ENCODE measurements at regions not wholly inside any gene's neighbourhood (a gene's known extent, or its start where the extent isn't known, plus 50 kb on each side); places are given as distances from the start of the nearest gene placed in this dataset.

GRCh38 chr18:25866331-25866730, 224.1 kb downstream of the SS18 start:
- no peaks in the 10 kb centered on the region for H3F3A ChIP-seq (ENCODE audit: insufficient read depth, low read length)
- no peaks in the 10 kb centered on the region for H3K4me1 ChIP-seq (ENCODE audit: insufficient read depth, low read length, severe bottlenecking)
- H3K36me3 ChIP-seq (ENCODE audit: insufficient read depth, low read length) = no peaks in the 10 kb centered on the region
- H3K4me2 ChIP-seq (ENCODE audit: low read length) = no peak overlapping the region
- H3K79me2 ChIP-seq (ENCODE audit: insufficient read depth, low read length) = no peaks in the 10 kb centered on the region
- no peak overlapping the region for H3K27ac ChIP-seq (ENCODE audit: low read depth, low read length, poor library complexity, severe bottlenecking)
- H3K4me3 ChIP-seq (ENCODE audit: low read depth, low read length, poor library complexity, severe bottlenecking) = no peak overlapping the region
- no peak for TF ChIP-seq EZH2 (IDR thresholded peaks at IDR 0.05; ENCODE audit: borderline replicate concordance, low read length)
- no peak for TF ChIP-seq CTCF (IDR thresholded peaks at IDR 0.05; ENCODE audit: low read length)
- H3K9me3 ChIP-seq (ENCODE audit: low read length) = no peaks in the 10 kb centered on the region
- H3K27me3 ChIP-seq (ENCODE audit: insufficient read depth, low read length) = no peaks in the 10 kb centered on the region
- no peak overlapping the region for H2AFZ ChIP-seq (ENCODE audit: low read length)
- no peaks in the 10 kb centered on the region for H4K20me1 ChIP-seq (ENCODE audit: insufficient read depth, low read length)
- H3K9ac ChIP-seq (ENCODE audit: low read length) = no peak overlapping the region
- no peaks in the 10 kb centered on the region for H3K9me2 ChIP-seq (ENCODE audit: low read depth, low read length)

GRCh38 chr18:25862881-25863600, 227.4 kb downstream of the SS18 start:
- no peaks in the 10 kb centered on the region for H3K79me2 ChIP-seq (ENCODE audit: insufficient read depth, low read length)
- H3K9me3 ChIP-seq (ENCODE audit: low read length) = no peaks in the 10 kb centered on the region
- H3K27me3 ChIP-seq (ENCODE audit: insufficient read depth, low read length) = no peaks in the 10 kb centered on the region

GRCh38 chr18:25853691-25854433, 236.6 kb downstream of the SS18 start:
- Histone ChIP-seq H3K9ac (ENCODE audit: low read length) (no peak overlapping the region), H3K4me1 (ENCODE audit: insufficient read depth, low read length, severe bottlenecking) (no peaks in the 10 kb centered on the region), H3K79me2 (ENCODE audit: insufficient read depth, low read length) (no peaks in the 10 kb centered on the region), H2AFZ (ENCODE audit: low read length) (no peak overlapping the region), H3K4me3 (ENCODE audit: low read depth, low read length, poor library complexity, severe bottlenecking) (no peak overlapping the region), H3K36me3 (ENCODE audit: insufficient read depth, low read length) (no peaks in the 10 kb centered on the region), H3K9me3 (ENCODE audit: low read length) (no peaks in the 10 kb centered on the region), H3K27ac (ENCODE audit: low read depth, low read length, poor library complexity, severe bottlenecking) (no peak overlapping the region), H3F3A (ENCODE audit: insufficient read depth, low read length) (no peaks in the 10 kb centered on the region), H3K4me2 (ENCODE audit: low read length) (no peak overlapping the region), H4K20me1 (ENCODE audit: insufficient read depth, low read length) (no peaks in the 10 kb centered on the region), H3K9me2 (ENCODE audit: low read depth, low read length) (no peaks in the 10 kb centered on the region), H3K27me3 (ENCODE audit: insufficient read depth, low read length) (no peaks in the 10 kb centered on the region; the same call in 1 of the 2 replicates)
- TF ChIP-seq CTCF (IDR thresholded peaks at IDR 0.05; ENCODE audit: low read length) = no peak

More at GRCh38 chr18:25862881-25863600, 227.4 kb downstream of the SS18 start:
- Histone ChIP-seq H3K4me1 (ENCODE audit: insufficient read depth, low read length, severe bottlenecking) (no peaks in the 10 kb centered on the region), H3K27ac (ENCODE audit: low read depth, low read length, poor library complexity, severe bottlenecking) (no peak overlapping the region), H3F3A (ENCODE audit: insufficient read depth, low read length) (no peaks in the 10 kb centered on the region), H3K36me3 (ENCODE audit: insufficient read depth, low read length) (no peaks in the 10 kb centered on the region), H3K9me2 (ENCODE audit: low read depth, low read length) (no peaks in the 10 kb centered on the region), H3K4me2 (ENCODE audit: low read length) (no peak overlapping the region), H3K4me3 (ENCODE audit: low read depth, low read length, poor library complexity, severe bottlenecking) (no peak overlapping the region), H3K9ac (ENCODE audit: low read length) (no peak overlapping the region), H4K20me1 (ENCODE audit: insufficient read depth, low read length) (no peaks in the 10 kb centered on the region), H2AFZ (ENCODE audit: low read length) (no peak overlapping the region)
- TF ChIP-seq EZH2 (IDR thresholded peaks at IDR 0.05; ENCODE audit: borderline replicate concordance, low read length) (no peak), CTCF (IDR thresholded peaks at IDR 0.05; ENCODE audit: low read length) (no peak)

All from OCI-LY1 (cell line).